Fibroblast of gingiva (primary cell): ENCODE measurements at regions not wholly inside any gene's neighbourhood (a gene's known extent, or its start where the extent isn't known, plus 50 kb on each side); places are given as distances from the start of the nearest gene placed in this dataset.

Experiments used
- DNase-seq: peaks from one replicate; pipeline ENCODE4 v3.0.0-alpha.2; 2011; ENCODE audit warnings: low read depth

GRCh38 chr3:34294240-34294639, 495.8 kb downstream of the PDCD6IP start:
- DNase-seq = no peak

GRCh38 chr3:34296796-34297195, 498.4 kb downstream of the PDCD6IP start:
- DNase-seq = no peak

GRCh38 chr3:34298653-34299052, 500.2 kb downstream of the PDCD6IP start:
- no peak for DNase-seq

GRCh38 chr3:34300621-34301020, 502.2 kb downstream of the PDCD6IP start:
- no peak for DNase-seq

- DNase-seq = no peak
These were observed 502.9 kb downstream of the PDCD6IP start for GRCh38 chr3:34301313-34301712.

- DNase-seq = no peak
These were observed 506.8 kb downstream of the PDCD6IP start for GRCh38 chr3:34305266-34305665.

GRCh38 chr3:34312684-34313083, 514.3 kb downstream of the PDCD6IP start:
- no peak for DNase-seq

- no peak for DNase-seq
These were observed 521.5 kb downstream of the PDCD6IP start for GRCh38 chr3:34319881-34320280.

GRCh38 chr3:34323517-34323916, 525.1 kb downstream of the PDCD6IP start:
- no peak for DNase-seq

GRCh38 chr3:34346656-34347055, 548.2 kb downstream of the PDCD6IP start:
- no peak for DNase-seq

GRCh38 chr3:34351882-34352777, 553.7 kb downstream of the PDCD6IP start:
- no peak for DNase-seq

- DNase-seq = no peak
These were observed 554.4 kb downstream of the PDCD6IP start for GRCh38 chr3:34352778-34353331.

GRCh38 chr3:34357461-34357860, 559.0 kb downstream of the PDCD6IP start:
- no peak for DNase-seq

- no peak for DNase-seq
These were observed 560.6 kb downstream of the PDCD6IP start for GRCh38 chr3:34359064-34359463.

- no peak for DNase-seq
These were observed 562.3 kb downstream of the PDCD6IP start for GRCh38 chr3:34360713-34361112.

- no peak for DNase-seq
These were observed 563.5 kb downstream of the PDCD6IP start for GRCh38 chr3:34361921-34362320.

GRCh38 chr3:34362910-34363309, 564.5 kb downstream of the PDCD6IP start:
- no peak for DNase-seq

GRCh38 chr3:34363881-34364280, 565.5 kb downstream of the PDCD6IP start:
- no peak for DNase-seq

GRCh38 chr3:34364335-34364734, 565.9 kb downstream of the PDCD6IP start:
- no peak for DNase-seq

- no peak for DNase-seq
These were observed 566.8 kb downstream of the PDCD6IP start for GRCh38 chr3:34365231-34365630.

GRCh38 chr3:34365771-34366170, 567.3 kb downstream of the PDCD6IP start:
- no peak for DNase-seq

- no peak for DNase-seq
These were observed 569.1 kb downstream of the PDCD6IP start for GRCh38 chr3:34367521-34367920.

- no peak for DNase-seq
These were observed 576.1 kb downstream of the PDCD6IP start for GRCh38 chr3:34374521-34374920.

- DNase-seq = no peak
These were observed 578.3 kb downstream of the PDCD6IP start for GRCh38 chr3:34376691-34377090.
